VCaP (cell line): ENCODE measurements at regions not wholly inside any gene's neighbourhood (a gene's known extent, or its start where the extent isn't known, plus 50 kb on each side); places are given as distances from the start of the nearest gene placed in this dataset.

Experiments used
- H3K27ac ChIP-seq: fragments of 450-650 bp; 2 replicates; pipeline ENCODE4 v1.5.1; 2017
- TF ChIP-seq, protein P1 (sequence below): fragments of 450-650 bp; conservative IDR thresholded peaks from 2 replicates; pipeline ENCODE4 v1.5.1; 2017; ENCODE audit warnings: mild to moderate bottlenecking, moderate library complexity

DNA sequence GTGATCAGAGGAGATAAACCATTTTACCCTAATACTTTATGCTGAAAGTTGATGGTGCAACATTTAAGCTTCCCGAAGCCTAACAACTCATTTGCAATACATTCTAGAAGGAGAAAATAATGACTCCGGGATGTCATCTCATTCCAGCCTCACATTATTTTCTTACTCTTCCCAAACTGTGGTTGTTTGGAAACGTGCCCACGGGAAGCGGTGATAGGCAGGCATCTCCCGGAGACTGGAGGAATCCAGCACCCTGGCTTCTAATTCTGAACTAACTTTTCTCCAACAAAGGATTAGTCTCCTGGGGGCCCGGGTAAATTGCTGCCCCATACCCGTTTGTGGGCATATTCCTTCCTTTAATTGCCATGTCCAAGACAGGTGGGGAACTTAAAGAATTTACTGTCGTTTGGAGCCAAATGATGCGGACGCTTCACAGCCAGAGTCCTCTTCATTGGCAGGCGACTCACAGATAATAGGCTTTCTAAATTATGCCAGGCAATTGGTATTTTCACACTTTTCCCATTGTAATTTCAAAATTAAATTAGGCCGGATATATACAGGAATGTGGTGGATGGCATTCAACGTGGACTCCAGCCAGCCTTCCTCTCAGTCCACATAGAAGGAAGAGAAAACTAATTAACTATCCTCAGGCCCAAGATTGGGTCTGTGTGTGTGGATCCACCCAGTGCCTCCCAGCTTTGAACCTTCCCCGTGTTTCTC lies 278.1 kb downstream of the AJAP1 start:
- TF ChIP-seq, protein P1, sequence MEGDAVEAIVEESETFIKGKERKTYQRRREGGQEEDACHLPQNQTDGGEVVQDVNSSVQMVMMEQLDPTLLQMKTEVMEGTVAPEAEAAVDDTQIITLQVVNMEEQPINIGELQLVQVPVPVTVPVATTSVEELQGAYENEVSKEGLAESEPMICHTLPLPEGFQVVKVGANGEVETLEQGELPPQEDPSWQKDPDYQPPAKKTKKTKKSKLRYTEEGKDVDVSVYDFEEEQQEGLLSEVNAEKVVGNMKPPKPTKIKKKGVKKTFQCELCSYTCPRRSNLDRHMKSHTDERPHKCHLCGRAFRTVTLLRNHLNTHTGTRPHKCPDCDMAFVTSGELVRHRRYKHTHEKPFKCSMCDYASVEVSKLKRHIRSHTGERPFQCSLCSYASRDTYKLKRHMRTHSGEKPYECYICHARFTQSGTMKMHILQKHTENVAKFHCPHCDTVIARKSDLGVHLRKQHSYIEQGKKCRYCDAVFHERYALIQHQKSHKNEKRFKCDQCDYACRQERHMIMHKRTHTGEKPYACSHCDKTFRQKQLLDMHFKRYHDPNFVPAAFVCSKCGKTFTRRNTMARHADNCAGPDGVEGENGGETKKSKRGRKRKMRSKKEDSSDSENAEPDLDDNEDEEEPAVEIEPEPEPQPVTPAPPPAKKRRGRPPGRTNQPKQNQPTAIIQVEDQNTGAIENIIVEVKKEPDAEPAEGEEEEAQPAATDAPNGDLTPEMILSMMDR, result no peak
- no peak overlapping the region for H3K27ac ChIP-seq

DNA sequence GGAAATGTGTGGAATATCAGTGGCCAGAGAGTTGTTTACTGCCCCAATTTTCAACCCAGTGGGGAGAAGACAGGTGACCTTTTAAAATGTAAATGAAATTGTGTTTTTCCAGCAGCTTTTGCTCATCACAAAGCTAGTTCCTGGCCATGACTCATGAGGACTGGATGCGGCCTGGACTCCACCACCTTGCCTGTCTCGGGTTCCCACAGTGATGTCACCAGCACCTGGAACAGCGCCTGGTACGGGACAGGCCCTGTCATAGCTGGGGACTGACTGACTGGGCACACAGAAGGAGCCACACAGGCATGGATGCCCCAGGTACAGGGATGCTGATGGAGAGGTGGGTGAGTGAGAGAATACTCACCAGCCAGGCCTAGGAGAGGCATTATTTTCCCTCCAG lies 277.1 kb downstream of the AJAP1 start:
- no peak overlapping the region for H3K27ac ChIP-seq
- TF ChIP-seq, protein P1, result no peak

DNA sequence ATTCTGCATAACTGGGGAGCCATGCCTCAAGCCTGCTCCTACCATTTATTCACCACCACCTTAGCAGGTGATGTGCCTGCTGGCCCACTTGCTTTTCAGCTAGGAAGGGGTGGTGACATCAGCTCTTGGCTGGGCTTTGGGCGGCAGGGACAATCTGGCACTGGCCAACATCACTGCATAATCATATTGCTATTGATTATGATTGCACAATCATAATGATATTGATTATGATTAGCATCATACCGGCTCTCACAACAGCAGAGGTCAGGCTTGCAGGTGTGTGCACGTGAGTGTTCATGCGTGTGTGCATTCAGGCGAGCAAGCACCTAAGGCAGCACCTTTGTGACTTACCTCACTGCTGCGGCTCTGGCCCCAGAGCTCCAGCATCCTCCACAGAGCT lies 273.8 kb downstream of the AJAP1 start:
- no peak overlapping the region for H3K27ac ChIP-seq
- TF ChIP-seq, protein P1, result no peak

DNA sequence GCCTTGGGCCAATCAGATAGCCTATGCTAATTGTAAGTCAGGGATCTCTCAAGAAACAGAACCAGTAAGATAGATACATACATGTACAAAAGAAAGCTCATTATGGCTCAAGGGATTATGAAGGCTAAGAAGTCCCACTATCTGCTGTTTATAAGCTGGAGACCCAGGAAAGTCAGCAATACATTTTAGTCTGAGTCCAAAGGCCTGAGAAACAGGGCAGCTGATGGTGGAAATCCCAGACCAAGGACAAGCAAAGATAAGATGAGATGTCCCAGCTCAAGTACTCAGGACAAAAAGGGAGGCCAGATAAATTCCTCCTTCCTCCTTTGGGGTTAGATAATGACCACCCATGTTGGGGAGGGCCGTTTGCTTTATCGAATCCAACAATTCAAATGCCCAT lies 269.9 kb downstream of the AJAP1 start:
- TF ChIP-seq, protein P1, result no peak
- H3K27ac ChIP-seq, result no peak overlapping the region

DNA sequence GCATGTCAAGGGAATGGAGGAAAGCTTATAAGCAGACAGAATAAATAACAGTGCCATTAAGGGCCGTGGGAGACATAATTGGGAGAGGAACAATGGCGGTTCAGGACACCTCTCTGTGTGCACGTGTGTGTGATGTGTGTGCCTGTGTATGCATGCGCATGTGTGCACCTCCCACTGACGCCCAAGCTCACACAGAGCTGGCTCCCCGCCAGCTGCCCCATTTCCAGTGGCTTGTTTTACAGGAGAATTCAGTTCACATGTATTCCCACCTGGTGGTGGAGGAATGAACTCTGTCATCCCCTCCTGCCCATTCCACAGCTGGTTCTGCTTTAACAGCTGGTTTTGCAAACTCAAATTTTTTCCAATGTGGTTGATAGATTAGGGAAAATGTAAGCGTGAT lies 262.2 kb downstream of the AJAP1 start:
- TF ChIP-seq, protein P1, result no peak
- no peak overlapping the region for H3K27ac ChIP-seq

DNA sequence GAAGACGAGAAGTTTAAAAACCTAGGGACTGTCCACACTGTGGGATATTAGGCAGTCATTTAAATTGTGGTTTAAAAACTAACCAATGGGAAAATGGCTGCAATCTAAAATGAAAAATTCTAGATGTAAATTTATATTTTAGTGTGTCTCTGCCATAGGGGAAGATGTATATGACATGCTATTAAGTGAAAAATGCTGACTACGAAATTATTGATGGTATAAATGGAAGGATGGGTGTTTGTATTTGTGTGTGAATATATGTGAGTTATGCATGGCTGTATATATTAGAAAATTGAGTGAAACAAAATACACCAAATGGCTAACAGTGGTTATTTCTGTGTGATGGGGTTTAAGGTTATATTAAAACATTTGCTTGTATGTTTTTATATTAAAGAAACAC lies 260.7 kb downstream of the AJAP1 start:
- TF ChIP-seq, protein P1, result no peak
- no peak overlapping the region for H3K27ac ChIP-seq

DNA sequence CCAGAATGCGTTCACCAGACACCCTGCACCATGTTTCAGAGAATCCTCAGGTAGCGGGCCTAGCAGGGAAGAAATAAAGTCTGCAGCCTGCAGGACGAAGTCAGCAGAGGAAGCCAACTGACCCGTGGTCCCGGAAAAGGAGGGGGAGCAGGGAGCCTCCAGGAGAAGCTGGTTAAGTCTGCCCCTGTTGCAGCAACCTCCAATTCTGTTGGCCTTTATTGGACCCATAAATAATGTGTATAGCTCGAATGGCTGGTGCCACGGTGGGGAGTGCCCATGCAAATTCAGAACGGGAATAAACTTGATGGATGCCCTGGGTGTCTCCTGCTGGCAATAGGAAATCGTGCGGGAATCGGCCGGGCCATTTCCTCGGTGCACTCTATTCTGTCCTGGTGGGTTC lies 254.1 kb downstream of the AJAP1 start:
- H3K27ac ChIP-seq, result no peak overlapping the region
- TF ChIP-seq, protein P1, result no peak
